NCI-H2171 (cell line): ENCODE measurements at regions not wholly inside any gene's neighbourhood (a gene's known extent, or its start where the extent isn't known, plus 50 kb on each side); places are given as distances from the start of the nearest gene placed in this dataset.
A peak's percentile ranks its signal among the peaks of the same experiment; 100 is the strongest.

Experiments
- DNase-seq: peaks from one replicate; lab custom pipeline; 2025; lab: John Stamatoyannopoulos, UW

DNA sequence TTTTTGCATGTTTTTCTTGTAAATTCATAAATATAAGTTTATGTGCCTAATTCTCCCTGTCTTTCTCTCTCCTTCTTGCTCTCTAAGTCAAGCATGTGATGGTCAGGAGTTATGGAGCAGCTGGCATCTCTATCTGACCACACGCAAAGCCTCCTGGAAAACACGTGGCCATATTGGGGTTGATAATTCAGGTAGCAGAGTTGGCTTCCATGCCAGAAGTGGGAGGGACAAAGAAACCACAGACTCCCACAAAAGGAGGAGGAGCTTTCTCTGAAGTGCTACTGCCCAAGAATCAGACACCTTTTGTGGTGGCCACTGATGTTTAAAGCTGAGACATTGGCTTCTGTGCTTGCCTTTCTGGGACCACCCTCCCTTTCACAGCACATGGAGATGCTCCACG lies 517.6 kb upstream of the TMEM132C start:
- DNase-seq = no peak

DNA sequence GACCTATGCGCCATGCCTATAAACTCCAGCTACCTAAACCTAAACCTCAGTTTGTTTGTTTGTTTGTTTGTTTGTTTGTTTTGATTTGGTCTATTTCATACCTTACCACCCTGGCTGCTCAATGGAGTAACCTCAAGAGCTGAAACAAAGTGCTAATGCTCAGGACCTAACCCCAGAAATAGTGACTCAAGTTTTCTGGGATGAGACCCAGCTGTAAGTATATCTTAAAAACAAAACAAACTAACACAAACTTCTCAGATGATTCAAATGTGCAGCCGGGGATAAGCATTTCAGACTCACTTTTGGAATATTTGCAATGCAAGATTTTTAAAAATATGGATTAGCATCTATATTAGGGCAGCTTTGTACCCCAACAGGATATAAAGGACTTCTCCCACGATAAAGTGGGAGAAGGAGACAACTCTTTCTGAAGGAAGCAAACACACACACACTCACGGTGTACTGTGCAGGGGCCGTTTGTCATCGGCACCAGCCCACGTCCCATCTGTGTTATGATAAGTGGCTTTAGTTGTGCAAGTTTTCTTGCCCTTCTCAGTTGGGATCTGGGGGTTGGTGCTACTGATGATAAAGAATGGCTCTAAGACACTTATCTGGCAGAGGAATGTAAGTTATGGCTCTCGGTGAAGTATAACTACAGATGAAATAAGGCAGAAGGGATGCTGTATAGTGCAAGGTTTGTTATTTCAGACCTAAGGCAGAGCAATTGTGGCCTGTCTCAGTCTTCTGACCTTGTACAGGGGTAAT lies 516.7 kb upstream of the TMEM132C start:
- no peak for DNase-seq

DNA sequence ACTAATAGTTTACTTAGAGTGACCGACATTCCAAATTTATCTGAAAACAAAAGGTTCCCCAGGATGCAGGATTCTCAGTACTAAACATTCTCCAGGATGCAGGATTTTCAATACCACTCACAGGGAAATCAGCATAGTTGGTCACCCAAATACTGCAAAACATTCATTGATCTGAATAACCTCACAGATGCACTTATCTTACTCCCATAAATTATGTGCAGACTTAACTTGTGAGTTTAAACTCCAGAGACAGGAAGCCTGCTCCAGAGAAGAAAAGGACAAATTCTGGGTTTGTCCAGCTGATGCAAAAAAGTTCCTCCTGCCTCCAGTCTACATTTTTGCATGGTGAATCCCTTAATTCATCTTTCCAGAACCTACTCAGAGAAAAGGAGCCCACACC lies 514.2 kb upstream of the TMEM132C start:
- DNase-seq = no peak

DNA sequence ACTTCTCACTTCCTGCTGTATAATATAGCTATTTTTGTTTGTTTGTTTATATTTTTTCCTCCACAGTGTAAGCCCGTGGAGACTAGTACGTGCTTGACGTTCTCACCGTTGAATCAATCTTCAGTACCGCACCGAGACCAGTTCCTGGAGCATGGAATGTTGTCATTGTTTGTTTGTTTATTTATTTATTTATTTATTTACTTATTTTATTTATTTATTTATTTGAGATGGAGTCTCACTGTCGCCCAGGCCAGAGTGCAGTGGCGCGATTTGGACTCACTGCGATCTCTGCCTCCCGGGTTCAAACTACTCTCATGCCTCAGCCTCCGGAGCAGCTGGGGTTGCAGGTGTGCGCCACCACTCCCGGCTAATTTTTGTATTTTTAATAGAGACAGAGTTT lies 506.6 kb upstream of the TMEM132C start:
- DNase-seq = no peak

- DNase-seq = no peak
These were observed 506.0 kb upstream of the TMEM132C start for GRCh38 chr12:127760996-127761395.

- DNase-seq = no peak
These were observed 505.1 kb upstream of the TMEM132C start for GRCh38 chr12:127761880-127762279.

GRCh38 chr12:127767656-127768055 lies 499.3 kb upstream of the TMEM132C start:
- no peak for DNase-seq

DNA sequence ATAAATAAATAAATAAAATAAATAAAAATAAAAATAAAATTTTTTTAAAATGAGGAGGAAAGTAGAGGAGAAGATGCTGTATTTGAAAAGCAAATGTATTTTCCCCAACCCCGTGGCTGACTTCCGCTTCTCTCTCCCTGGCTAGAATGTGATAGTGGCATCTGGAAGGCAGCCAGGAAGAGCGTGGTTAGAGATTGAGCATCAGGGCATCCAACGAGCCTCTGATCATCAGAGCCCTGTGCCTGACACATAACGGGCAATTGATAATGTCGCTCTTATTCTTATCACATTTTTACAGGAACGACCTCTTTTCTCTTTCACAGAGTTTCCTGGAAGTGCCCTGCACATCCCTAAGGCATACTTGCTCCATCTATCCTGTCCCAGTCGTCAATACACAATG lies 496.9 kb upstream of the TMEM132C start:
- peak; percentile 43 for DNase-seq

- no peak for DNase-seq
These were observed 495.4 kb upstream of the TMEM132C start for GRCh38 chr12:127771546-127771945.

DNA sequence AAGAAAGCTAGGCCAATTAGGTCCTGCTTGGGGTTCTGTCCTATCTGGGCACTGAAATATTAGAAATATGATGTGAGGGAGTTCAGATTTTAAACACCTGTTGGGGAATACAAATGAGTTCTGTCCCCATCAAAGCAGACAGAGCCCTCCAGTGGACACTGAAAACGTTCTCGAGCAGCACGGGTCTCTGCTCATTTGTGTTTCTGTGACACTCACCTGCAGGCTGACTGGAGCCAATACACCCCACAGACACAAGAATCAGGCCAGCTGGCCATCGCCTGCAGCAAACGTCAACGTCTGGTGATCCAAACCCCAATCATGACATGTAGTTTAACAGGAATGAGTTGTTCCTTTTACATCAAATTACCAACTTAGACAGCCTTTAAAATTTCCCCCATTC lies 493.4 kb upstream of the TMEM132C start:
- DNase-seq = peak; percentile 8

DNA sequence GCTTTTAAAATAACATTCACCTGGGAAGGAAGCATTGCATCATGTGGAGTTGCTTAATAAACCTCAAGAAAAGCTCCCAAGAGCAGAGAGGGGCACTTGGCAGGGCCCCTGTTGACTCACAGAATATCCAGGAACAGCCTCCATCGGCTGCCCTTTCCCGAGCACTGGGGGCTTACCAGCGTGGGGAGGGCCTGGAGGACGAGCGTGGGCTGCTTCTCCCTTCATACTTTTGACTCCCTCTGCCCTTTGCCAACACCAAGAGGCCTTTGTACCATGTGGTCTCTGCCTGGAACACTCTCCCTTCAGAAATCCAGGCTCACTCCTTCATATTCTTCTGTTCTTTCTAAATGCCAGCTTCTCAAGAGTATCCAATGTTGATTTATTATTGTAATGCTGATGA lies 492.1 kb upstream of the TMEM132C start:
- DNase-seq = no peak

- no peak for DNase-seq
These were observed 487.5 kb upstream of the TMEM132C start for GRCh38 chr12:127779301-127780045.

- DNase-seq = no peak
These were observed 486.1 kb upstream of the TMEM132C start for GRCh38 chr12:127780881-127781280.

GRCh38 chr12:127781336-127781735 lies 485.6 kb upstream of the TMEM132C start:
- DNase-seq = peak; percentile 78

DNA sequence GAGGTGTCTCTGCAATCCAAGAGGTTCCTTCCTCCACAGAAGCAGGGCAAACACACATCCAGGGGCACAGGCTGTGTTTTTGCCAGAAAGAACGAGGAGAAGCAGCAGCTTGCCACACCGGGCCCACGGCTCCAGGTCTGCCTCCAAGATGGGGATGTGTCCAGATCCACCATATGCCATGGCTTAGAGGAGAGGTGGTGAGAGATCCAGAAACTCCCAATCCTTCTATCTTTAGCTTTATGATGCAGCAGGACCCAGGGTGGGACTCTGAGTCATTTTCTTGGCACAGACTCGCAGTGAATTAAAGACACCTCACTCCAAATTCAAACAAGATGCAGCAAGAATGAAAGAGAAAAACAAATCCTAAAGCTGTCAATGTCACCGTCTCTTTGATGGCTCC lies 481.4 kb upstream of the TMEM132C start:
- no peak for DNase-seq

- DNase-seq = no peak
These were observed 480.9 kb upstream of the TMEM132C start for GRCh38 chr12:127785986-127786590.

DNA sequence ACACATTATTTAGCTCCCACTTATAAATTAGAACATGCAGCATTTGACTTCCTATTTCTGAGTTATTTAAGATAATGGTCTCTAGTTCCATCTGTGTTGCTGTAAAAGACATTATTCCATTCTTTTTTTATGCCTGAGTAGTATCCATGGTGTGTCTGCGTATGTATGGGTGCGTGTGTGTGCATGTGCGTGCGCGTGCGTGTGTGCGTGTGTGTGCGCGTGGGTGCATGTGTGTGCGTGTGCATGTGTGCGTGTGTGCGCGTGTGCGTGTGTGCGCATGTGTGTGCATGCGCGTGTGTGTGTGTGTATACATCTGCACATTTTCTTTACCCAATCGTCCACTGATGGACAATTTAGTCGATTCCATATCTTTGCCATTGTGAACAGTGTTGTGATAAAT lies 479.4 kb upstream of the TMEM132C start:
- DNase-seq = no peak

GRCh38 chr12:127790376-127790775 lies 476.6 kb upstream of the TMEM132C start:
- DNase-seq = no peak

- no peak for DNase-seq
These were observed 475.8 kb upstream of the TMEM132C start for GRCh38 chr12:127791217-127791616.

DNA sequence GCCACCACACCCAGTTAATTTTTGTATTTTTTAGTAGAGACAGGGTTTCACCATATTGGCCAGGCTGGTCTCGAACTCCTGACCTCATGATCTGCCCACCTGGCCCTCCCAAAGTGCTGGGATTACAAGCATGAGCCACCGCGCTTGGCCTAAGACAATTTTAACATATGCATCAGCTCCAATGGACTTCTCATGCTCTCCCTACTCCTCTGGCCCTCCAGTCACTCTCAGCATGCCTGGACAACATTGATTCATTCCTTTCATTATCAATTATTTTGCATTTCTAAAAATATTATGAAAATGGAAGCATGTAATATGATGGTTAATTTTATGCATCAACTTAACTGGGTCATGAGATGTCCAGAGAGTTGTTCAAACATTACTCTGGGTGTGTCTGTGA lies 469.1 kb upstream of the TMEM132C start:
- DNase-seq = no peak

- no peak for DNase-seq
These were observed 464.7 kb upstream of the TMEM132C start for GRCh38 chr12:127802271-127802670.

- DNase-seq = no peak
These were observed 463.4 kb upstream of the TMEM132C start for GRCh38 chr12:127803545-127803944.

- no peak for DNase-seq
These were observed 457.7 kb upstream of the TMEM132C start for GRCh38 chr12:127809275-127809674.
